ENCODE measurements at regions not wholly inside any gene's neighbourhood (a gene's known extent, or its start where the extent isn't known, plus 50 kb on each side); places are given as distances from the start of the nearest gene placed in this dataset.

DNA sequence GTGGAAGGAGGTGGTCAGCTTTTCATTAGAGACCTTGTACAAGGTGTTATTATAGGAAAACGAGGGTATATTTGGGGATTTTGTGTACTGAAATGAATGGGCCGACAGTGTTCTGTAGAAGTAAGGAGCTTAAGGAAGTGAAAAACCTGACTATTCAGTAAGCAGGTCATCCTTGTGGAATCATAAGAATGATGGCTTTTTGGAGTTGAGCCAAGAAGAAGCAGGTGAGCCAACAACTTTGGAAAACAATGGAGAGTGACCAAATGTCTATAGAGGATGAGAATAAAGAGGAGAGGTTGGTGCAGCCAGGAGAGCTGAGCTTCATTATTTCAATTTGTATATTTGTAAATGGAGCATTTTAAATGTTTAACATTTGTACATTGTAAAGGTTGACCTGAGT is 595.7 kb downstream of the CCSER2 start:
- no peak overlapping the region for H3K4ac ChIP-seq (ENCODE audit: low read depth, low read length)
- no peaks in the 10 kb centered on the region for H3K79me1 ChIP-seq (ENCODE audit: insufficient read depth, low read depth, low read length, poor library complexity, severe bottlenecking)
- no peak overlapping the region for H3K56ac ChIP-seq (ENCODE audit: insufficient read length, low read depth, low read length)
- H2BK15ac ChIP-seq (ENCODE audit: low read depth, low read length) = no peak overlapping the region
- H3K79me2 ChIP-seq (ENCODE audit: insufficient read depth, low read length) = no peaks in the 10 kb centered on the region
- H3K27me3 ChIP-seq (ENCODE audit: insufficient read depth, low read length) = no peaks in the 10 kb centered on the region
- no peak overlapping the region for H3K27ac ChIP-seq (ENCODE audit: insufficient read length, low read depth, low read length)
- no peak overlapping the region for H2BK12ac ChIP-seq (ENCODE audit: insufficient read length, low read depth, low read length)
- H3K14ac ChIP-seq (ENCODE audit: insufficient read depth, low read length) = no peak overlapping the region
- TF ChIP-seq, protein P1, sequence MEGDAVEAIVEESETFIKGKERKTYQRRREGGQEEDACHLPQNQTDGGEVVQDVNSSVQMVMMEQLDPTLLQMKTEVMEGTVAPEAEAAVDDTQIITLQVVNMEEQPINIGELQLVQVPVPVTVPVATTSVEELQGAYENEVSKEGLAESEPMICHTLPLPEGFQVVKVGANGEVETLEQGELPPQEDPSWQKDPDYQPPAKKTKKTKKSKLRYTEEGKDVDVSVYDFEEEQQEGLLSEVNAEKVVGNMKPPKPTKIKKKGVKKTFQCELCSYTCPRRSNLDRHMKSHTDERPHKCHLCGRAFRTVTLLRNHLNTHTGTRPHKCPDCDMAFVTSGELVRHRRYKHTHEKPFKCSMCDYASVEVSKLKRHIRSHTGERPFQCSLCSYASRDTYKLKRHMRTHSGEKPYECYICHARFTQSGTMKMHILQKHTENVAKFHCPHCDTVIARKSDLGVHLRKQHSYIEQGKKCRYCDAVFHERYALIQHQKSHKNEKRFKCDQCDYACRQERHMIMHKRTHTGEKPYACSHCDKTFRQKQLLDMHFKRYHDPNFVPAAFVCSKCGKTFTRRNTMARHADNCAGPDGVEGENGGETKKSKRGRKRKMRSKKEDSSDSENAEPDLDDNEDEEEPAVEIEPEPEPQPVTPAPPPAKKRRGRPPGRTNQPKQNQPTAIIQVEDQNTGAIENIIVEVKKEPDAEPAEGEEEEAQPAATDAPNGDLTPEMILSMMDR (conservative IDR thresholded peaks at IDR 0.05) = no peak
- H3K18ac ChIP-seq (ENCODE audit: insufficient read length, low read depth, low read length) = no peak overlapping the region
- DNase-seq = no peak
- H3K23me2 ChIP-seq (ENCODE audit: insufficient read length, low read depth, low read length, poor library complexity, severe bottlenecking) = no peaks in the 10 kb centered on the region
- H4K20me1 ChIP-seq (ENCODE audit: control insufficient read depth, insufficient read depth, insufficient read length) = no peaks in the 10 kb centered on the region
- H4K8ac ChIP-seq (replicated peaks; ENCODE audit: insufficient read length, low read depth, low read length) = no peak overlapping the region
- H2BK120ac ChIP-seq (ENCODE audit: low read depth, low read length, poor library complexity, severe bottlenecking) = no peak overlapping the region
- H3T11ph ChIP-seq (ENCODE audit: low read length) = no peak overlapping the region
- Mint-ChIP-seq H3K9me3 (peaks cover 2 to 3% of the 10 kb centered on the region in 2 experiments; a peak in 2 of 5 replicates), H3K27ac (no peak overlapping the region), H3K4me3 (no peak overlapping the region), H3K27me3 (ENCODE audit: low read depth) (peaks cover 2% of the 10 kb centered on the region; the same call in 1 of the 2 replicates), H3K36me3 (ENCODE audit: insufficient read depth in 1 of 3, low read depth in 3 of 3) (no peaks in the 10 kb centered on the region), H3K4me1 (no peaks in the 10 kb centered on the region)
- H3K9ac ChIP-seq (ENCODE audit: extremely low read depth, insufficient read length, low read length) = no peak overlapping the region
- no peaks in the 10 kb centered on the region for H3K9me3 ChIP-seq (ENCODE audit: control insufficient read depth, low read depth, low read length)
- H3K4me2 ChIP-seq (ENCODE audit: insufficient read depth, insufficient read length, low read length) = no peak overlapping the region
- no peak overlapping the region for H2BK20ac ChIP-seq (ENCODE audit: low read depth, low read length, poor library complexity, severe bottlenecking)
- no peaks in the 10 kb centered on the region for H3K4me1 ChIP-seq (ENCODE audit: insufficient read depth, low read length)
- H4K5ac ChIP-seq (ENCODE audit: insufficient read length, low read depth, low read length) = no peak overlapping the region
- no peak overlapping the region for H2AK5ac ChIP-seq (ENCODE audit: insufficient read length, low read length)
- WGBS (ENCODE audit: extremely low coverage, insufficient read length, low lambda C conversion rate) = 100% methylated on average over 2 of the region's 2 CpGs
- no peak overlapping the region for H2BK5ac ChIP-seq (ENCODE audit: insufficient read length, low read length)
- H2AFZ ChIP-seq (ENCODE audit: low read length) = no peak overlapping the region
- H3K23ac ChIP-seq (ENCODE audit: insufficient read length, low read depth, low read length) = no peak overlapping the region
- no peak overlapping the region for H4K91ac ChIP-seq (ENCODE audit: insufficient read length, low read depth, low read length)

All from H9 (cell line).